HPDE6-E6E7 (cell line): ENCODE measurements at regions not wholly inside any gene's neighbourhood (a gene's known extent, or its start where the extent isn't known, plus 50 kb on each side); places are given as distances from the start of the nearest gene placed in this dataset.

Experiments used
- DNase-seq: peaks from one replicate; pipeline ENCODE4 v3.0.0; 2011; ENCODE audit warnings: missing footprints; ENCODE audit errors: extremely low spot score

- DNase-seq: no peak
Measured at GRCh38 chr18:64639536-64639935, 490.6 kb upstream of the LINC00305 start.

DNA sequence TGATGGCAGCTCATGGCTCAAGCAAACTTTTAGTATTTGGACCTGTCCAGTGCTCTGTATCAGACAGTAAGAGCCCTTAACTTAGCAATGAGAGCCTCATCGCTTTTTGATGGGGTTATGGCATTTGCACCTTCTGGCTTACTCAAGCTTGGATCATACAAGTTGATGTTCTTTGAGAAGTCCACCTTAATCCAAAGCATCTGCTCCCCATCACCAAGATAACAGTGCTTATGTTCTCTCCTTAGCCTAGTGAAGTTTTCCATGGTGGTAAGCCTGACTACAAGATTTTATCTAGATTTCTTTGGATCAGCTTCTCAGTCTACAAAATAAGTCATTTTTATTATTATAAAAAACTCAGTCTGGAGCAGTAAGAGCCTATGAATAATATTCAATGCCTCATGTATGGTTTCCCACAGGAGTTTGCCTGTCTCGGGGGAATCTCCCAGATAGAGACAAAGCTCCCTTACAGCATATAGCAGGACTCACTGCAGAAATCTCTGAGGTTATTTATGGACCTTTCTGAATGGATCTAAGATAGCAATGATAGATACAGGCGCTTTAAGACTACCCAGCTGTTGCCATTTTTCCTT, 472.2 kb upstream of the LINC00305 start:
- DNase-seq: no peak

DNA sequence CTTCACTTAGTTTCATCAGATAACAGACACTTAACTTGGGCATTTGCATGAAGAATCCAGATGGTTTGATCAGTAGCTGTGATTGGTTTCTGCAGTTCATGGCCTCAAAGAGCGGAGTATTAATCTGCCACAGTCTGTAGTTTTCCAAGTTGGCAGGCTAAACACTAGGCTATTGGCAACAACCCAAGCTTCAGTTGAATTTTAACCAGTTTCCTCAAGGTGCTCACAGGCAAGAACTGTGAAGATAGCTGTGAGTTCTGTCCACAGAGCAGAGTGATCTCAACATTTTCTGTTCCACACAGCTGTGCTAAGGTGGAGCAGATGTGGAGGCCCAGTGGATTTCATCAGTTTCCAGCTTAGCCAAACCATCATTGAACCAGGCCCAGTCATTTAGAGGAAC, 469.5 kb upstream of the LINC00305 start:
- no peak for DNase-seq

- DNase-seq: no peak
Measured at GRCh38 chr18:64615021-64615420, 466.1 kb upstream of the LINC00305 start.

GRCh38 chr18:64614446-64614845, 465.6 kb upstream of the LINC00305 start:
- no peak for DNase-seq

DNA sequence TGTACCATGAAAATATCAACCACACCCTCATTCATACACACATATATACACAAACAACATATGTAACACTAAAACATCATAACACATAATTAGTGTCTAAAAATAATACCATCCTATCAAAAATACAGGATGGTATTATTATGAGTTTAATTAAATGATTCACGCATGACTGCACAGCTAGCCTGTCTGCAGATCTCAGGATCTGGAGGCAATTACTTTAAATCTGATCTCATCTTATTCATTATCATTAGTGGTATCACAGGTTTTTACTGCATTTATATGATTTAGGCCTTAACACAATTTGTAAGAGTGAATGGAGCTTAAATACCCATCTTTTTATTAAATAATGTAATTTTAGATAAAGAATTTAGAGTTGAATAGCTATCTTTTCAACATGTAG, 443.4 kb upstream of the LINC00305 start:
- DNase-seq: no peak

GRCh38 chr18:64589000-64589399, 440.1 kb upstream of the LINC00305 start:
- no peak for DNase-seq

- DNase-seq: no peak
Measured at GRCh38 chr18:64566456-64566855, 417.6 kb upstream of the LINC00305 start.

GRCh38 chr18:64562651-64563050, 413.8 kb upstream of the LINC00305 start:
- DNase-seq: no peak

GRCh38 chr18:64546451-64546850, 397.6 kb upstream of the LINC00305 start:
- DNase-seq: no peak

- DNase-seq: no peak
Measured at GRCh38 chr18:64539847-64540246, 391.0 kb upstream of the LINC00305 start.

GRCh38 chr18:64528646-64529045, 379.8 kb upstream of the LINC00305 start:
- DNase-seq: no peak

DNA sequence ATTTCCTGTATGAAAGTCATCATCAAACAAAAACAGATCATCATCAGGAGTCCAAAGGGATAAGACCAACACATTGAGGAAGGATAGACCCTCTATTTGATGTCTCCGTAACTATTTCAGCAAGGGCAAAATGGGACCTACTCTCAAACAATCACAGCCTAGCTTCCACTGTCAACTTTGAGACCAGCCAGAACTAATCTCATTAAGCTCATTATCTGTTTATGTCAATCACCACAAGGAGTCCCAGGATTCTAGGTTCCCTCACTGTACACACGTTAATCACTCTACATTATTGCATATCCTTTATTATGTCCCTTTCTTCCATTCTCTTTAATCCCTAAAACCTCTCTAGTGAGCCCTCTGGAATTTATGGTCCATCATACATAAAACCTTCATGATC, 370.3 kb upstream of the LINC00305 start:
- DNase-seq: no peak

DNA sequence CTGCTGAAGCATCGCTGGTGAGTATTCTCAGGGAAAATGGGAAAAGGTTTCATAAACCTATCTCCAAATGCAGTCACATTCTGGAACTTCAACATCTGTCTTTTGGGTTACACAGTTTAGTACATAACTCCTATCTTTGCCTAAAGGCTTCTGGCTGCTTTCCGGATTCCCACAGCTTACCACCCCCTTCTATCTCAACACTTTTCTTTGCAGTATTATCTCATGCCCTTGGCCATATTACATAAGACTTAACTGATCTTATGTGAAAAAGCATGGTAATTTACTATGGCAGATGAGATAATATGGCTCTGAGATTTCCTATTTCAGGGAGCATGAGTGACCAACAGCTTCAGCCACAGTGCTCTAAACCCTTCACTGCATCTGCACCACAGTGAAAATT, 369.3 kb upstream of the LINC00305 start:
- no peak for DNase-seq

GRCh38 chr18:64513401-64513800, 364.5 kb upstream of the LINC00305 start:
- no peak for DNase-seq

DNA sequence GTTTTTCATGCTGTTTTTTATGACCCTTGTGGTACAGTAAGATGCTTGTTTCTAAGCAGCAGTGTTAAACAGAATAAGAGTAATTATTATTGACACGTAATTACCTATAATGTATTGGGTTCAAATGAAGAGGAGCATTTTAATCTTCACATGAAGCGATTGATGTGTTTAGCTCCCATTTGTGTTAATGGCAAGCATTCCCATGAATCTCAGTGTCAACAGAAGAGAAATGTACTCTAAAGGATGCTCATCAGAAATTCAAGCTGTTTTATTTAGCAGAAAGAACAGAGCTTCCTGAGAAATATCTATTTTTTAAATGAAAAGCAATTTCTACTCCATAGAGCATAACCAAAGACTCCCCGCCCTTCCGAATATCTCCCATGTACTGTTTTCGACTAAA, 341.3 kb upstream of the LINC00305 start:
- DNase-seq: no peak

DNA sequence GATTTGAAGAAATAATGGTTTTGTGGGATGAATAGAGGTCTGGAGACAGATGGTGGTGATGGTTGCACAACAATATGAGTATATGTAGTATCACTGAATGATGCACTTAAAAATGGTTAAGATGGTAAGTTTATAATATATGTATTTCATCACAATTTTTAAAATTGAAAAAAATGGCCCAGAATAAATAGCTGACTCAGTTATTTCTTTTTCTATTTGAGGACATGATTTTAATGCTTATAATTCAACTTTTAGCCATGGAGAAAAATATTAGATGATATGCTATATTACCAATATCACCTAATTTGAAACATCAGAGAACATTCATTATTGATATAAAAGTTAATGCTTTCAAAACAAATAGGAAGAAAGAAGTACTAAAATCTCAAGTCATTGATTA, 339.8 kb upstream of the LINC00305 start:
- no peak for DNase-seq

- DNase-seq: no peak
Measured at GRCh38 chr18:64474773-64475172, 325.9 kb upstream of the LINC00305 start.

DNA sequence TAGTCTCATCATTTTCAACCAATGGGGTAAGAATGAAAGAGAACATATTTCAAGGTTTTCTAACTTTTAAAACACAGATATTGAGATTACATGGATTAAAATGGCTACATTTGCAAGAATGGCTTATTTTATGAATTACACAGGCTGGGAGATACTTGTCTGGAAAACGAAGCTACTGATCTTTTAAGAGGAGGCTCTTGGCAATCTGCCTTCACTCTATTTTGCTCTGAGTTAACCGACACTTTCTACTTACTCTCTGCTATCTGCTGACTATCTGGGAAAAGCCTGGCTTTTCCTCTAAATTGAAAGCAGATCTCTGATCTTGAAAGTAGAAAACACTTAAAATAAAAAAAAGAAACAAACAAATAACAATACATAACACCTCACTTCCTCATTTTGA, 325.4 kb upstream of the LINC00305 start:
- DNase-seq: no peak

- no peak for DNase-seq
Measured at GRCh38 chr18:64449434-64449833, 300.5 kb upstream of the LINC00305 start.

DNA sequence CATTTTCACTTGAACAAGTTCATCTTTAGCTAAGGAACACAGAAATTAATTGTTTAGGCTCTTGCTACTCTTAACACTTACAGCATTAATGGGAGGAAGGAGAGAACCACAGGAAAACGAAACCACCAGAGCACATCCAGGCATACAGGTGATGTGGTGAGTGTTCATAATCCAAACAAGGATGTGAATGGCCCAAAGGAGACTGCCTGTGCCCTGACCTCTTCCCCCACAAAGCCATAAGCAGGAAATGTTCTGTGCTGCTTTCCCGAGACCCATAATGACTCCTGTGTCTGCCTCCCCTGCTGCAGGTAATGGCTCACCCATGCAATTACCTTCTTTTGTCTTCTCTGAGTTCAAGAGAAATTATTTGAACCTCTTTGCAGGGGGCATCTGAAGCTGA, 295.9 kb upstream of the LINC00305 start:
- no peak for DNase-seq

GRCh38 chr18:64438178-64438577, 289.3 kb upstream of the LINC00305 start:
- no peak for DNase-seq

- DNase-seq: no peak
Measured at GRCh38 chr18:64436111-64436510, 287.2 kb upstream of the LINC00305 start.

DNA sequence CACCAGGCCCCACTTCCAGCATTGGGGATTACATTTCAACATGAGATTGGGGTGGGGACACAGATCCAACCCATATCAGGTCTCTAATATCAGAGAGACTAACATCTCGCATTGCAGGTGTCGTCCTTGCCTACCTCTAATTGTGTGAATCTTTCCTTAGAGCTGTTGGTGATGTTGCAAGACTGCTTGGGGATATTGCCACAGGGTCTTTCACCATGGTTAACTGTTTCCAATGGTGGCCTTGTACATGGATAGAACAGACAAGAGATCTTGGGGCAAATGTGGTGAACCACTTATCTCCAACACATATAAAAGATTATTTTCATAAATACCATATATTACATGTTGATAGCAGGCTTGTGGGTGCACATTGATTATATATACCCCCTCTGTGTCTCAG, 270.3 kb upstream of the LINC00305 start:
- DNase-seq: no peak

- DNase-seq: no peak
Measured at GRCh38 chr18:64416990-64417389, 268.1 kb upstream of the LINC00305 start.
